Stomach (tissue), 4 donors: ENCODE measurements at regions not wholly inside any gene's neighbourhood (a gene's known extent, or its start where the extent isn't known, plus 50 kb on each side); places are given as distances from the start of the nearest gene placed in this dataset.

ENCODE experiments used
- CTCF ChIP-seq, 7 experiments: fragments of 450-650 bp in 4 of 7; fragments of 200-600 bp in 3 of 7; sonication (generic) in 3 of 7; IDR thresholded peaks; one replicate each; pipeline ENCODE4 v1.5.1; 2016 to 2019; ENCODE audit warnings: antibody characterized with exemption in 7 of 7, control low read depth in 2 of 7, mild to moderate bottlenecking in 1 of 7
- EP300 ChIP-seq: sonication (generic); formaldehyde crosslinking; IDR thresholded peaks from one replicate; pipeline ENCODE4 v1.6.1; 2017; ENCODE audit warnings: antibody characterized with exemption
- POLR2A ChIP-seq, 4 donors: fragments of 450-650 bp; IDR thresholded peaks; one replicate each; pipeline ENCODE4 v1.6.1; 2016; ENCODE audit warnings: antibody characterized with exemption in 4 of 4, control low read depth in 2 of 4, mild to moderate bottlenecking in 1 of 4, moderate library complexity in 1 of 4
- POLR2AphosphoS5 ChIP-seq, 3 donors: sonication (generic); formaldehyde crosslinking; IDR thresholded peaks; one replicate each; pipeline ENCODE4 v1.6.1; 2016; ENCODE audit warnings: antibody characterized with exemption in 3 of 3

DNA sequence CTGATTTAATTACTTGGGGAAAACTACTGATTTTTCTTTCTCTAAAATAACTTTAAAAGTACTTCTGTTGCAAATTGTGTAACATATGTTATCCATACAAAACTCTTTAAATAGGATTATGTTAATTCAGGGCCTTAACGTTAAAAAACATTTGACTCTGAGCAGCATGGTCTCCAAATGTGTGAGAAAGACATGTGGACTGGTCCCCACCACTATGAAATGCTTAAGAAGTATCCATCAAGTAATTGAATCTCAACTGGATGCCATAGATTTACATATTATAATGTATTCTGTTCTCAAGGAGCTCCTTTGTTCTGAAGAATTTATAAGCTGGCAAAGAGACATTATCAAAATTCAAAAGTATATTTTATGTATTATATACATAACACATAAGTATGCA lies 130.8 kb upstream of the HEY2 start:
- TF ChIP-seq POLR2A (IDR thresholded peaks at IDR 0.05) (no peak), EP300 (no peak), CTCF (IDR thresholded peaks at IDR 0.05) (no peak), POLR2AphosphoS5 (IDR thresholded peaks at IDR 0.05) (no peak)
